ENCODE measurements at regions not wholly inside any gene's neighbourhood (a gene's known extent, or its start where the extent isn't known, plus 50 kb on each side); places are given as distances from the start of the nearest gene placed in this dataset.

DNA sequence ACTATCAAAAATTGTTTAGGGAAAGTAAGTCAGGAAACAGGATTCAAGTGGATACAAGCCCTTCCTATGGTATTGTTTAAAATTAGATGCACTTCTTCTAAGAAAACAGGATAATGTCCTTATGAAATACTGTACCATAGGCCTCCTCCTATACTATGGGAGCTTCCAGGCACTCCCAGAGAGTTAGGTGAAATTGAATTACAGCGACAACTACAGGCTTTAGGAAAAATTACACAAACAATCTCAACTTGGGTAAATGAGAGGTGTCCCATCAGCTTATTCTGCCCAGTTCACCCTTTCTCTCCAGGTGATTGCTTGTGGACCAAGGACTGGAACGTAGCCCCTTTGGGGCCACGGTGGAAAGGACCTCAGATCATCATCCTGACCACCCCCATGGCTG lies 528.7 kb upstream of the TSPY4 start:
- Histone ChIP-seq H3K27ac (no peak overlapping the region), H3K4me1 (no peaks in the 10 kb centered on the region), H3K27me3 (replicated peaks in 1 of 7) (no peaks in the 10 kb centered on the region), H3K36me3 (no peaks in the 10 kb centered on the region), H3K4me3 (no peak overlapping the region), H3K9me3 (no peaks in the 10 kb centered on the region)
- WGBS, 5 donors = 0 to 16% (median 6%) methylated on average over 3 of the region's 3 CpGs; no CpG with 5 or more reads in 2 of the 5 donors
- TF ChIP-seq POLR2A (IDR thresholded peaks at IDR 0.05) = no peak
- TF ChIP-seq POLR2AphosphoS5 (IDR thresholded peaks at IDR 0.05) = no peak
- TF ChIP-seq, protein P1, sequence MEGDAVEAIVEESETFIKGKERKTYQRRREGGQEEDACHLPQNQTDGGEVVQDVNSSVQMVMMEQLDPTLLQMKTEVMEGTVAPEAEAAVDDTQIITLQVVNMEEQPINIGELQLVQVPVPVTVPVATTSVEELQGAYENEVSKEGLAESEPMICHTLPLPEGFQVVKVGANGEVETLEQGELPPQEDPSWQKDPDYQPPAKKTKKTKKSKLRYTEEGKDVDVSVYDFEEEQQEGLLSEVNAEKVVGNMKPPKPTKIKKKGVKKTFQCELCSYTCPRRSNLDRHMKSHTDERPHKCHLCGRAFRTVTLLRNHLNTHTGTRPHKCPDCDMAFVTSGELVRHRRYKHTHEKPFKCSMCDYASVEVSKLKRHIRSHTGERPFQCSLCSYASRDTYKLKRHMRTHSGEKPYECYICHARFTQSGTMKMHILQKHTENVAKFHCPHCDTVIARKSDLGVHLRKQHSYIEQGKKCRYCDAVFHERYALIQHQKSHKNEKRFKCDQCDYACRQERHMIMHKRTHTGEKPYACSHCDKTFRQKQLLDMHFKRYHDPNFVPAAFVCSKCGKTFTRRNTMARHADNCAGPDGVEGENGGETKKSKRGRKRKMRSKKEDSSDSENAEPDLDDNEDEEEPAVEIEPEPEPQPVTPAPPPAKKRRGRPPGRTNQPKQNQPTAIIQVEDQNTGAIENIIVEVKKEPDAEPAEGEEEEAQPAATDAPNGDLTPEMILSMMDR (IDR thresholded peaks at IDR 0.05 in 8 of 11, conservative IDR thresholded peaks at IDR 0.05 in 3 of 11) = no peak
- intact Hi-C loops (cut with DNase I; ENCODE audit: low total_unique reads) = no loop called here
- DNase-seq = no peak

DNA sequence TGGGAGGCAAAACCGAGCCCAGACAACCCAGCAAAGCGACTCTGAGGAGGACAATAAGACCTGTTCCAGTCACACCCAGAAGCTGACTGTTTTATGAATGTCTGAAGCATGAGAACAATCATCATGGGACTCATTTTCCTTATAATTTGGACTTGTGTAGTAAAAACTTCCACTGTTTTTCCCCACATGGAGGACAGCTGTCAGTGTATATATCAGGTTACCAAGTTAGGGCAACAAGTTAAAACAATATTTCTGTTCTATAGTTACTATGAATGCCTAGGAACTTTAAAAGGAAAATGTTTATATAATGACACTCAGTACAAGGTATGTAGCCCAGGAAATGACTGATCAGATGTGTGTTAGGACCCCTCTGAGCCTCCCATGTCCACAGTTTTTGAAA lies 528.2 kb upstream of the TSPY4 start:
- H3K9me3 ChIP-seq = no peaks in the 10 kb centered on the region
- no peak overlapping the region for H3K27ac ChIP-seq
- DNase-seq = no peak
- H3K4me3 ChIP-seq = no peak overlapping the region
- 44 to 46% methylated on average over 2 of the region's 2 CpGs; no CpG with 5 or more reads in 3 of the 5 donors for WGBS, 5 donors
- no peaks in the 10 kb centered on the region for H3K4me1 ChIP-seq
- no peaks in the 10 kb centered on the region for H3K27me3 ChIP-seq (replicated peaks in 1 of 7)
- TF ChIP-seq POLR2A (IDR thresholded peaks at IDR 0.05) = no peak
- TF ChIP-seq, protein P1 (IDR thresholded peaks at IDR 0.05 in 8 of 11, conservative IDR thresholded peaks at IDR 0.05 in 3 of 11) = no peak
- no peak for TF ChIP-seq POLR2AphosphoS5 (IDR thresholded peaks at IDR 0.05)
- no peaks in the 10 kb centered on the region for H3K36me3 ChIP-seq
- intact Hi-C loops (cut with DNase I; ENCODE audit: low total_unique reads) = no loop called here

DNA sequence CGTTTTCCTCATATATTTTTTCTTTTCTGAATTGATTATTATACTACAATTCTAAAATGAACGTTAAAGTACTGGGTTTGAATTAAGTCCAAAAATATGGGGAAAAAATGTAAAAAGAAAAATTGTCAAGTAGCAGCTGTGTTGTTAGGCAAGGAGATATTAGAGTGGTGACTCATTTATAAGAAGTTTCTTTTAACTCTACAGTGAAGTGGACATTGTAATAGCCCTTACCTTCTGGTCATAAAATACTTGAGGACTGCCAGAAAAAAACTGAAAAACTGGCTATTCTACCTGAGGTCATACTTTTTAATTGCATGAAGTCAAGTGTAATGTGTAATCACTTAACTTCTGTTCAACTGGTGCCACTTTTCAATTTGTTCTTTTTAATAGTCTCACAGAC lies 523.1 kb upstream of the TSPY4 start:
- Histone ChIP-seq H3K27ac (no peak overlapping the region), H3K36me3 (no peaks in the 10 kb centered on the region), H3K9me3 (no peaks in the 10 kb centered on the region), H3K27me3 (replicated peaks in 1 of 7) (no peaks in the 10 kb centered on the region), H3K4me3 (no peak overlapping the region), H3K4me1 (no peaks in the 10 kb centered on the region)
- intact Hi-C loops (cut with DNase I; ENCODE audit: low total_unique reads) = no loop called here
- no peak for DNase-seq
- 51 to 65% (median 58%) methylated on average over 2 of the region's 2 CpGs; no CpG with 5 or more reads in 2 of the 5 donors for WGBS, 5 donors
- TF ChIP-seq POLR2AphosphoS5 (IDR thresholded peaks at IDR 0.05) (no peak), POLR2A (IDR thresholded peaks at IDR 0.05) (no peak)
- TF ChIP-seq, protein P1 (IDR thresholded peaks at IDR 0.05 in 8 of 11, conservative IDR thresholded peaks at IDR 0.05 in 3 of 11) = no peak

DNA sequence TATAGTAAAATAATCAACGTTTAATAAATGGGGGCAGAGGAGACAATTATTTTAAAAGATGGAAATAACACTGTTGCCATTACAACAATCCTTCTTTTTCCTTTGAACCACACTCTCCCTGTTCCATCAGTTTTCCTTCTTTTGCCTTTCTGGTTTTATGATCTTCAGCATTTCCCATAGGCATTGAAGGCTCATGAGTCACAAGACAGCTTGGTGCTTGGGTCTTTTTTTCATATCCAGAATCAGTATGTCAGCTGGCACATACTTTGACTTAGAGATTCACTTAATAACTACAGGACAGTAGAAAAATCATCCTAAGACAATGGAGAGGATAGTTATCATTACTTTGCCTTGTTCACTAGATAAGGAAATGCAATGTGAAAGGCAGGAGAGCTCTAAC lies 521.6 kb upstream of the TSPY4 start:
- no peak for DNase-seq
- no peaks in the 10 kb centered on the region for H3K36me3 ChIP-seq
- H3K9me3 ChIP-seq = no peaks in the 10 kb centered on the region
- WGBS, 5 donors = 27 to 35% (median 30%) methylated on average over 1 of the region's 1 CpG; no CpG with 5 or more reads in 2 of the 5 donors
- H3K4me3 ChIP-seq = no peak overlapping the region
- H3K4me1 ChIP-seq = no peaks in the 10 kb centered on the region
- intact Hi-C loops (cut with DNase I; ENCODE audit: low total_unique reads) = no loop called here
- H3K27ac ChIP-seq = no peak overlapping the region
- no peaks in the 10 kb centered on the region for H3K27me3 ChIP-seq (replicated peaks in 1 of 7)
- no peak for TF ChIP-seq POLR2A (IDR thresholded peaks at IDR 0.05)
- TF ChIP-seq POLR2AphosphoS5 (IDR thresholded peaks at IDR 0.05) = no peak
- TF ChIP-seq, protein P1 (IDR thresholded peaks at IDR 0.05 in 8 of 11, conservative IDR thresholded peaks at IDR 0.05 in 3 of 11) = no peak

All from spleen (tissue), 11 donors.